Endothelial cell of umbilical vein (primary cell): ENCODE measurements at regions not wholly inside any gene's neighbourhood (a gene's known extent, or its start where the extent isn't known, plus 50 kb on each side); places are given as distances from the start of the nearest gene placed in this dataset.

Source experiments
- CTCF ChIP-seq, 2 donors: IDR thresholded peaks; 1 replicate in 1 of 2; 2 replicates in 1 of 2; pipeline ENCODE4 v1.5.1; 2011; ENCODE audit warnings: low read length in 2 of 2, mild to moderate bottlenecking in 2 of 2, moderate library complexity in 2 of 2, control low read depth in 1 of 2, inconsistent platforms in 1 of 2, low read depth in 1 of 2; ENCODE audit not compliant: insufficient read depth in 1 of 2; ENCODE audit errors: extremely low read depth in 1 of 2
- MAX ChIP-seq: IDR thresholded peaks from 2 replicates; pipeline ENCODE4 v1.6.1; 2011; ENCODE audit not compliant: insufficient read depth, insufficient read length
- MYC ChIP-seq: IDR thresholded peaks from one replicate; pipeline ENCODE4 v1.6.1; 2011; ENCODE audit warnings: mild to moderate bottlenecking, low read depth, low read length

DNA sequence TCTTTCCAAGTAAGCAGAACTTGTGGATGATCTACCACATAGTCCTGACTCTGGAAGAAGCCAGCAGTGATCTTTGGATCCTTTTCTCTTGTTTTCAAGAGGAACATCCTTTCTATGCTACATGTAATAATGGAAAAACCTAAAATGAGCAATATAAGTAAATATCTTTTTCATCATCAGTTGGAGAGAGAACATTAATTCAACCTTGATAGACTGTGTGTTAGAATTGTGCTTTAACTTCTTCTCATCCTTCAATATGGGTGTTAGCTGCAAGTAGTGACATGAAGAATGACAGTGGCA lies 65.6 kb upstream of the IFNGR1 start:
- TF ChIP-seq CTCF (IDR thresholded peaks at IDR 0.05; ENCODE audit: extremely low read depth in 1 of 2, insufficient read depth in 1 of 2, low read depth in 1 of 2, low read length in 2 of 2) (no peak), MYC (no peak), MAX (no peak)
